Activated naive CD8-positive, alpha-beta T cell treated with anti-CD3 and anti-CD28 coated beads, Interleukin-2, amount 50 U/mL, for 24 hours (primary cell): ENCODE measurements at regions not wholly inside any gene's neighbourhood (a gene's known extent, or its start where the extent isn't known, plus 50 kb on each side); places are given as distances from the start of the nearest gene placed in this dataset.
"Not testable (repeated sequence)": the region's sequence is repeated elsewhere in the genome, so short reads cannot be mapped to it uniquely, and the experiment has no call there.

ENCODE experiments used
- ATAC-seq: fragments of 150-1000 bp; cut with Tn5 transposase; one replicate; pipeline ENCODE4 v1.10.0; 2021
- DNase-seq: peaks from one replicate; pipeline ENCODE4 v3.0.0; 2021
- H3K27ac Mint-ChIP-seq: one replicate; pipeline ENCODE4 v1.8.0; 2021; ENCODE audit warnings: mild to moderate bottlenecking, mixed read lengths
- H3K27me3 Mint-ChIP-seq: one replicate; pipeline ENCODE4 v1.8.0; 2021; ENCODE audit warnings: mixed read lengths
- H3K36me3 Mint-ChIP-seq: one replicate; pipeline ENCODE4 v1.8.0; 2021; ENCODE audit warnings: low read depth, mixed read lengths
- H3K4me1 Mint-ChIP-seq: one replicate; pipeline ENCODE4 v1.8.0; 2021; ENCODE audit warnings: mixed read lengths
- H3K4me3 Mint-ChIP-seq: one replicate; pipeline ENCODE4 v1.8.0; 2021; ENCODE audit warnings: mild to moderate bottlenecking, moderate library complexity, mixed read lengths
- H3K9me3 Mint-ChIP-seq: one replicate; pipeline ENCODE4 v1.8.0; 2021; ENCODE audit warnings: mixed read lengths

DNA sequence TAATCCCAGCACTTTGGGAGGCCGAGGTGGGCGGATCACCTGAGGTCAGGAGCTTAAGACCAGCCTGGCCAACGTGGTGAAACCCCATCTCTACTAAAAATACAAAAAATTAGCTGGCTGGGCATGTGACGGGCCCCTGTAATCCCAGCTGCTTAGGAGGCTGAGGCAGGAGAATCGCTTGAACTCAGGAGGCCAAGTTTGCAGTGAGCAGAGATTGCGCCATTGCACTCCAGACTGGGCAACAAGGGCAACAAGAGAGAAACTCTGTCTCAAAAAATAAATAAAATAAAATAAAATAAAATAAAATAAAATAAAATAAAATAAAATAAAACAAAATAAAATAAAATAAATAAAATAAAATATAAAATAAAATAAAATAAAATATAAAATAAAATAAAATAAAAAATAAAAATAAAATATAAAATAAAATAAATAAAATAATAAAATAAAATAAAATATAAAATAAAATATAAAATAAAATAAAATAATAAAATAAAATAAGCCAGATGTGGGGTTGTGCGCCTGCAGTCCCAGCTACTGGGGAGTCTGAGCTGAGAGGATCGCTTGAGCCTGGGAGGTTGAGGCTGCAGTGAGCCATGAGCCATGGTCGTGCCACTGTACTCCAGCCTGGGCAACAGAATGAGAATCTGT lies 49.8 kb upstream of the ITGB1 start:
- not testable (repeated sequence) for H3K36me3 Mint-ChIP-seq, H3K27me3 Mint-ChIP-seq, DNase-seq, H3K9me3 Mint-ChIP-seq, H3K4me3 Mint-ChIP-seq, ATAC-seq, H3K27ac Mint-ChIP-seq
- H3K4me1 Mint-ChIP-seq, result peaks cover 36% of the 10 kb centered on the region
